Jurkat, Clone E6-1 (cell line): ENCODE measurements at regions not wholly inside any gene's neighbourhood (a gene's known extent, or its start where the extent isn't known, plus 50 kb on each side); places are given as distances from the start of the nearest gene placed in this dataset.
"Not testable (repeated sequence)": the region's sequence is repeated elsewhere in the genome, so short reads cannot be mapped to it uniquely, and the experiment has no call there.

Experiments
- DNase-seq: peaks from one replicate; pipeline ENCODE4 v3.0.0-alpha.2; 2011; ENCODE audit warnings: low read depth, low spot score
- H3K4me3 ChIP-seq: 2 replicates; pipeline ENCODE4 v1.5.1; 2011; ENCODE audit warnings: mild to moderate bottlenecking, low read length, control low read depth, moderate library complexity

DNA sequence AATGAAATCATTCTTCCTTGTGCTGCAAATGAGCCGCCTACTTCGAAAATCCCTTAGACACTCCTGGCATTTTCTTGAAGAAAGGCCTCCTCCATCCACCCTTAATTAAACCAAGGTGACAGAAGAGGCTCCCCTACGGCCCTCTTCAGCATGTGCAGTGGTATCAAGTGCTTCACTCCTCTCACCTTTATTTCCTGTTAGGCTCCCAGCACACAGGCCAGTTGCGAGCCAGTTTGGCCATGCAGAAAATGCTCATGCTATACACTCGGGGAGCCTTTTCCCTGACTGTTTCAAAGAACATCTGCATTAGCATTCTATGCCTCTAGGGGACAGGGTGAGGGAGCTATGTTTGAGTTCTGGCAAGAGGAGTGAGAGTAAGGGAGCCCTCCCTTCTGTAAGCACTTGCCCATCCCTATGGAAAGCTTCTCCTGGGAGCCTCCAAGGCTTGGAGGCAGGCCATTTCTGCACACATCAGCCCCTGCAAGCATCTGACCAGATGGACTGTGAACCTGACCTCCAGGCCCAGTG lies 291.5 kb downstream of the RPS29 start:
- H3K4me3 ChIP-seq: no peak overlapping the region
- DNase-seq: no peak

GRCh38 chr14:49287004-49287403 lies 299.2 kb downstream of the RPS29 start:
- no peak for DNase-seq

DNA sequence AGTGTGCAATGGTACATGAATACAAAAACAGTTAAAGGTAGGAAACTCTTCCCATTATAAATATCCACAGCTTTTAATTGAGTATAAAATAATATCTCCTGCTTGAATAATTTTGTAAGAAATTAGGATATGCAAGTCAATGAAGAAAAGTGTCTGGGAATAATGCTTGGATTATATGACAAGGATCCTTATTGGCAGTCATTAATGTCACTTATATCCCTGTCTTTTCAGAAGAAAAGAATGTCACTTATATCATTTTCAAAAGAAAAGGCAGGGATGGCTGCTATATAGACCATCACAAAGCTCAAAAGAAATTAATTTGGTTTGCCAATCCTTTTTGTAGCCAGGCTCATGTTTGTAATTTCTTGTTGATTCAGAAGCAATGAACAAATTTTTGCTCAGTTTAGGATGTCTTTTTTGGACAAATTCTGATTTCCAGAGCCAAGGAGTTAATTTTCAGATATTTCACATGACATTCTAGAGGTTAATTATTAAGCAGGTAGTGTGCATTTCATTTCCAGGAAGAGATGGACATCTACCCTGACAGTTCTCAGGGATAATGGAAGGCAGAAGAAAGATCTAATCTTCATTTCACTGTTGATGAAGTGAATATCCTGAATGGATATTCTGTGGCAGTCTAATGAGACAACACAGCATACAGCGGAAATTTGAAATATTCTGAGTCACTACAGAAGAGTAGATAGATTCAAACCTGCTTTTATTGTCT lies 299.8 kb downstream of the RPS29 start:
- DNase-seq: no peak
- no peak overlapping the region for H3K4me3 ChIP-seq

More at GRCh38 chr14:49287004-49287403, 299.2 kb downstream of the RPS29 start:
- no peak overlapping the region for H3K4me3 ChIP-seq

DNA sequence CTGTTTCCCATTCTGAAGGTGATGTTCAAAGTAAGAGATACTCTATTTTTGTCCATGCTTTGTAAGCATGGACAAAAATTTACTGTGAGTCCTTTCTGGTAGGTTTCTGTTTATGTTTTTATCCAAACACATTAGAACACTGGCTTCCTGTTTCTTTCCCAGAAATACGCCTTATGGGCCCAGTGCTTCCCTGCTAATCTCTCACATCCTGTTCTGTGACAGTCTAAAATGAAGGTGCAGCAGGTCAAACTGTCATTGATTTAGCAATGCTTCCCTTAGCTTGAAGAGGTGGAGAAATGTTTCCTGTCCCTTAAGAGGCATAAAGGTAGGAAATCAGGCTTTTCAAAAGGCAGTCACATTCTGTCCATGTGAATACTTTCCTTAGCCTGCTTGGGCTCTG lies 305.6 kb downstream of the RPS29 start:
- DNase-seq: no peak
- no peak overlapping the region for H3K4me3 ChIP-seq

DNA sequence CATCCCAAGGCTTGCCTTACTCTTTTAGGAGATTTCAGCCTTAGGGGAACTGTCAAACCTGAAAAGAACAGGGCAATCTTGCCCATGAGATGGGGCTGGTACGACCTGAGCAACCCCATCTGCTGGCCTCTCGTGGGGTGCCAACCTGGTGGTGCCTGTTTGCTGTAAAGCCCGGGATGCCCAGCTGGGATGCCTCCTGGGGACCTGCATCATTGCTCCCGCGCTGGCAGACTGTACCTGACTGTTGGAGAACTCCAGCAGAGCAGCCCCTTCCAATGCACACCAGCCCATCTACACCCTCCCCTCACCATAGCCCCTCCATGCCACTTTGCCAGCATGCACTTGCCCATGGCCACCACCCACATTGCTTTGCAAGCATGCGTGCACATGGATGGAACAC lies 335.7 kb downstream of the RPS29 start:
- no peak for DNase-seq
- H3K4me3 ChIP-seq: no peak overlapping the region

GRCh38 chr14:49250109-49250508 lies 336.1 kb downstream of the RPS29 start:
- H3K4me3 ChIP-seq: no peak overlapping the region
- no peak for DNase-seq

- no peak overlapping the region for H3K4me3 ChIP-seq
These were observed 337.2 kb downstream of the RPS29 start for GRCh38 chr14:49249022-49249421.

DNA sequence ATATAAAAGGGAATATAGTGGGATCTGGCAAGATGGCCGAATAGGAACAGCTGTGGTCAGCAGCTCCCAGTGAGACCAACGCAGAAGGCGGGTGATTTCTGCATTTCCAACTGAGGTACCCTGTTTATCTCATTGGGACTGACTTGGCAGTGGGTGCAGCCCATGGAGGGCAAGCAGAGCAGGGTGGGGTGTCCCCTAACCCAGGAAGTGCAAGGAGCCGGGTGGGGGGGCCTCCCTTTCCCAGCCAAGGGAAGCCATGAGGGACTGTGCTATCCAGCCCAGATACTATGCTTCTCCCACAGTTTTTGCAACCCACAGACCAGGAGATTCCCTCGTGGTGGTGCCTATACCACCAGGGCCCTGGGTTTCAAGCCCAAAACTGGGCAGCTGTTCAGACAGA lies 342.4 kb downstream of the RPS29 start:
- not testable (repeated sequence) for H3K4me3 ChIP-seq, DNase-seq

More at GRCh38 chr14:49249022-49249421, 337.2 kb downstream of the RPS29 start:
- DNase-seq: no peak

- H3K4me3 ChIP-seq: no peak overlapping the region
- DNase-seq: no peak
These were observed 345.8 kb downstream of the RPS29 start for GRCh38 chr14:49240383-49240782.

GRCh38 chr14:49228552-49228951 lies 357.6 kb downstream of the RPS29 start:
- H3K4me3 ChIP-seq: no peak overlapping the region
- no peak for DNase-seq

GRCh38 chr14:49221316-49221715 lies 364.9 kb downstream of the RPS29 start:
- H3K4me3 ChIP-seq: no peak overlapping the region
- DNase-seq: no peak

GRCh38 chr14:49220492-49220891 lies 365.7 kb downstream of the RPS29 start:
- DNase-seq: no peak

DNA sequence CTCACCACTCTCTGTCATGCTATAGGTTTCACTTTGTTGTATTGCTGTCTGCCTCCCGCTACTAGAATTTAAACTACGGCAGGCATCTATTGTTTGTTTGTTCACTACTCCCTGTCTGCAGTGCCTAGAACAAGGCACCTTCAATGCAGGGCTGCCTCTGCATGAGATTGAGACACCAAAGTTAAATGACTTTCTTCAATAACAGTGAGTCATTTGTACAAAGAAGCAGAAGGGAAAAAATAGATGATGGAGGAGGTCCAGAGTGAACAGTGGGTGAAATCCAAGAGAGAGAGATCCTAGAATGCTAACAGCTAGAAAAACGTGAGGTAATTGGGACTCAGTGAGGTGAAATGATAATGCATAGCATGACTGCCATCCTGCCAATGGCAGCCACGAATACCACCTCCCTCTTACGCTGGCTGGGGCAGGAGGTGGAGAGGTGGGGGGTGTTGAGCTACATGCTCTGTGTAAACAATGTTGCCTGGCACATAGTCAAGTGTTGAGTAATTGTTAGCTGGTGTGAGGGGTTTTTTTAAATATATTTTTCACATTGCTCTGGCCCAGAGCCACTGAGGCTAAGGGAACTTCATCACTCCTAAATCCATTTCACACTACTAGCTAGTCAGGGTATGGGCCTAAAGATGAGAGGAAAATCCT lies 367.6 kb downstream of the RPS29 start:
- no peak for DNase-seq
- no peak overlapping the region for H3K4me3 ChIP-seq

More at GRCh38 chr14:49220492-49220891, 365.7 kb downstream of the RPS29 start:
- no peak overlapping the region for H3K4me3 ChIP-seq

DNA sequence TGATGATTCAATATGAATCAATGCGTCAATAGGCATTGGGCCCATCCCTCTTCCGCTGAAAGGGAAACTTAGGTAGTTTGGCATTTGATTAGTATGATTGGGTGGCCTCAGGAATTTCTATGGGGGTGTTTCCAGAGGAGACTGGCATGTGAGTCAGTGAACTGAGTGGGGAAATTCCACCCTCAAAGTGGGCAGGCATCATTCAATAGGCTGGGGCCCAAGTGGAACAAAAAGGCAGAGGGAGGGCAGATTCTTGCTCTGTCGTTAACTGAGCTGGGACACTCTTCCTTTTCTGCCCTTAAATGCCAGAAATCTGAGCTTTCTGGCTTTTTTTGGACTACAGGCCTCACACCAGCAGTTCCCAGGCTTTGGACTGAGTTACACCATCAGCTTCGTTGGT lies 373.5 kb downstream of the RPS29 start:
- H3K4me3 ChIP-seq: no peak overlapping the region
- no peak for DNase-seq

DNA sequence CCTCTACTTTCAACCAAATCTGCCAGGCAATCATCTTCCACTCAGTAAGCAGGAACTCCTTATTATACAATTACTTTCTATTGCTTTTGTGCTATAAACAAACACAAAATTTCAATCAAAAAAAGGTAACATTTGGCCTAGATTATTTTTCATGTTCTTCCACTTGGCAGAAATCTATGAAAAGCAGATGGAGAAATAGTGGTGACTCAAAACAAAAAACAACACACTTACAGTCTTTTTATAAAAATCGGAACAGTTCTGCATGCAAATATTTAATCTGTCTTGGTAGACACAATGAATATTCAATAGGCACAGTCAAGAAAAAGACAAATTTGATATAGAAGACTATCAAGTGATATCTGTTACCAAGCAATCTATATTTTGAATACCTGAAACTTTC lies 376.8 kb downstream of the RPS29 start:
- no peak overlapping the region for H3K4me3 ChIP-seq
- DNase-seq: no peak

DNA sequence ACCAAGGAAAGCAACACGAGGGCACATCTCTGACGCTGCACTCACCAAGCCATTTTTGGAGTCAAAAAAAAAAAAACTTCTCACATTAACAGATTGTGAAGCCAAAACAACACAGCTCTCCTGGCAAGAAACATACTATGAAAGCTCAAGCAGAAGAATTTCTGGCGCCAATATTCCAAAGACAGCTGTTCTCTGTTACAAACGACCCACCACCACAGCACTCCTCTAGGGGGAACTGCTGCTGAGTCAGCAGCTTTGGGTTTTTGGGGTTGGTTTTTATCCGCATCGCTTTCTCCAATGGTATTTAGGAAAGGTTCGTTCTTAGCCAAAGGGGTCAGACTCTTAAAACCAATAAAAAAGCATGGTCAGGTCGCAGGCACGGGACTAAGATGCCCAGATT lies 379.4 kb downstream of the RPS29 start:
- DNase-seq: no peak

DNA sequence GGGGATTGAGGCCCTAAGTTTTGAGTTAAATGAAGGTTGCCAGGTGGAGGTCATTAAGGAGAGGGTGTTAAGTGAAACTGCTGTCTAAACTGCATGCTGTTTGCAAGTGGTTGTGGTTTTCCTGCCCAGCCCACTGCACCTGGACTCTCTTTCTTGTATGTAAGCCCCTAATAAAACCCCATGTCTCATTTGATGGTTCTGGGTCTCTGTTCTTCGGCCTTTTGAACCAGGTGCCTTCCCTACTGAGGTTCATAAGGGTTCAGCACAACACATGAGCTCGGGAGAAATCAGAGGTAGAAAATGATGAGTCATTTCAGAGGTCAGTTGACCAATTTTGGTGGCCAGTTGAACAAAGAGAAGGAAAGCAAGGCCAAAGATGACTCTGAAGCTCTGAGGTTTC lies 382.5 kb downstream of the RPS29 start:
- no peak for DNase-seq
- H3K4me3 ChIP-seq: no peak overlapping the region

More for the DNA sequence above, 379.4 kb downstream of the RPS29 start:
- H3K4me3 ChIP-seq: no peak overlapping the region

GRCh38 chr14:49199159-49199558 lies 387.0 kb downstream of the RPS29 start:
- DNase-seq: no peak
- H3K4me3 ChIP-seq: no peak overlapping the region

DNA sequence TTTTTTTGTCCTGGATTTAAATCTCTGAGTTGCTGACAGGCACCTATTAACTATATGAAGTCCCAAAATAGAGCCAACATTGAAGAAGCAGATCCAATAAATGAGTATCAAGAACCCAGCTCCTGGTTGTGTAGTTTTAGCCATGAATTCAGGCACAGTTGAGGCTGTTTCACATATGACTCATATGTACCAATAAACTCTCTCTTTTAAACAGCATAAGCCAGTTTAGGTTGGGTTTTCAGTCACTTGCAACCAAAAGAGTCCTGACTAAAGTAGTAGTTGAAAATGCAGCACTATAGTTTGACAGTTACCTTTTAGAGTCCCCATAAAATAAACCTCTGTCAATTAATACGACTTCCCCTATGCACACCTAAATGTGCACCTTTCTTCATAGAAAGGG lies 389.9 kb downstream of the RPS29 start:
- no peak for DNase-seq
- H3K4me3 ChIP-seq: no peak overlapping the region

GRCh38 chr14:49194067-49194466 lies 392.1 kb downstream of the RPS29 start:
- H3K4me3 ChIP-seq: no peak overlapping the region
- no peak for DNase-seq
